ENCODE measurements at regions not wholly inside any gene's neighbourhood (a gene's known extent, or its start where the extent isn't known, plus 50 kb on each side); places are given as distances from the start of the nearest gene placed in this dataset.

GRCh38 chr5:175388531-175388930 lies 55.5 kb downstream of the DRD1 start:
- ChIA-PET POLR2A (ENCODE audit: low non-redundant PET) (no interaction called here), CTCF (no interaction called here)
- no peaks in the 10 kb centered on the region for H3K36me3 ChIP-seq (ENCODE audit: insufficient read depth, low read length, poor library complexity, severe bottlenecking)
- no peak overlapping the region for H3K4me3 ChIP-seq (ENCODE audit: low read depth, low read length, poor library complexity, severe bottlenecking)
- H3K9me3 ChIP-seq (ENCODE audit: low read depth, low read length, poor library complexity, severe bottlenecking), result no peaks in the 10 kb centered on the region
- peaks cover 4% of the 10 kb centered on the region for H3K4me1 ChIP-seq (ENCODE audit: insufficient read depth, low read length, poor library complexity, severe bottlenecking)
- no peak for DNase-seq (ENCODE audit: low spot score)
- intact Hi-C loops (cut with micrococcal nuclease; ENCODE audit: unreplicated experiment), result no loop called here
- H3K27ac ChIP-seq (ENCODE audit: low read depth, low read length, poor library complexity, severe bottlenecking), result no peak overlapping the region
- TF ChIP-seq CTCF (conservative IDR thresholded peaks at IDR 0.05; ENCODE audit: low read depth, low read length) (no peak), EZH2 (IDR thresholded peaks at IDR 0.05; ENCODE audit: borderline replicate concordance, low read depth, low read length, poor library complexity, severe bottlenecking) (no peak)
- H3K27me3 ChIP-seq (replicated peaks; ENCODE audit: insufficient read depth, low read depth, low read length, poor library complexity), result no peaks in the 10 kb centered on the region
- BruUV-seq (replicated peaks), result no TSS peak

- no peak for TF ChIP-seq CTCF (conservative IDR thresholded peaks at IDR 0.05; ENCODE audit: low read depth, low read length)
- TF ChIP-seq EZH2 (IDR thresholded peaks at IDR 0.05; ENCODE audit: borderline replicate concordance, low read depth, low read length, poor library complexity, severe bottlenecking), result no peak
- ChIA-PET CTCF (interaction anchor here (0.5 kb wide), 1 partner anchor 225 kb away, joined by 4 read pairs; no protein-coding TSS in a partner anchor), POLR2A (ENCODE audit: low non-redundant PET) (no interaction called here)
- no TSS peak for BruUV-seq (replicated peaks)
- intact Hi-C loops (cut with micrococcal nuclease; ENCODE audit: unreplicated experiment), result no loop called here
- Histone ChIP-seq H3K9me3 (ENCODE audit: low read depth, low read length, poor library complexity, severe bottlenecking) (no peaks in the 10 kb centered on the region), H3K27me3 (replicated peaks; ENCODE audit: insufficient read depth, low read depth, low read length, poor library complexity) (peaks cover 4% of the 10 kb centered on the region), H3K36me3 (ENCODE audit: insufficient read depth, low read length, poor library complexity, severe bottlenecking) (no peaks in the 10 kb centered on the region), H3K27ac (ENCODE audit: low read depth, low read length, poor library complexity, severe bottlenecking) (no peak overlapping the region), H3K4me3 (ENCODE audit: low read depth, low read length, poor library complexity, severe bottlenecking) (no peak overlapping the region), H3K4me1 (ENCODE audit: insufficient read depth, low read length, poor library complexity, severe bottlenecking) (peaks cover 4% of the 10 kb centered on the region)
- peak; percentile 17 for DNase-seq (ENCODE audit: low spot score)
These were observed 56.8 kb downstream of the DRD1 start for GRCh38 chr5:175387144-175387543.

GRCh38 chr5:175386526-175386925 lies 57.5 kb downstream of the DRD1 start:
- TF ChIP-seq EZH2 (IDR thresholded peaks at IDR 0.05; ENCODE audit: borderline replicate concordance, low read depth, low read length, poor library complexity, severe bottlenecking) (no peak), CTCF (conservative IDR thresholded peaks at IDR 0.05; ENCODE audit: low read depth, low read length) (no peak)
- CTCF ChIA-PET, result interaction anchor here (0.5 kb wide), 1 partner anchor 224 kb away, joined by 4 read pairs; no protein-coding TSS in a partner anchor
- no peaks in the 10 kb centered on the region for H3K36me3 ChIP-seq (ENCODE audit: insufficient read depth, low read length, poor library complexity, severe bottlenecking)
- no peak overlapping the region for H3K4me3 ChIP-seq (ENCODE audit: low read depth, low read length, poor library complexity, severe bottlenecking)
- peaks cover 4% of the 10 kb centered on the region for H3K27me3 ChIP-seq (replicated peaks; ENCODE audit: insufficient read depth, low read depth, low read length, poor library complexity)
- intact Hi-C loops (cut with micrococcal nuclease; ENCODE audit: unreplicated experiment), result no loop called here
- H3K4me1 ChIP-seq (ENCODE audit: insufficient read depth, low read length, poor library complexity, severe bottlenecking), result peaks cover 7% of the 10 kb centered on the region
- POLR2A ChIA-PET (ENCODE audit: low non-redundant PET), result no interaction called here
- H3K9me3 ChIP-seq (ENCODE audit: low read depth, low read length, poor library complexity, severe bottlenecking), result no peaks in the 10 kb centered on the region
- H3K27ac ChIP-seq (ENCODE audit: low read depth, low read length, poor library complexity, severe bottlenecking), result no peak overlapping the region
- BruUV-seq (replicated peaks), result no TSS peak
- DNase-seq (ENCODE audit: low spot score), result no peak

All from A673 (cell line).